ENCODE measurements at regions not wholly inside any gene's neighbourhood (a gene's known extent, or its start where the extent isn't known, plus 50 kb on each side); places are given as distances from the start of the nearest gene placed in this dataset.

DNA sequence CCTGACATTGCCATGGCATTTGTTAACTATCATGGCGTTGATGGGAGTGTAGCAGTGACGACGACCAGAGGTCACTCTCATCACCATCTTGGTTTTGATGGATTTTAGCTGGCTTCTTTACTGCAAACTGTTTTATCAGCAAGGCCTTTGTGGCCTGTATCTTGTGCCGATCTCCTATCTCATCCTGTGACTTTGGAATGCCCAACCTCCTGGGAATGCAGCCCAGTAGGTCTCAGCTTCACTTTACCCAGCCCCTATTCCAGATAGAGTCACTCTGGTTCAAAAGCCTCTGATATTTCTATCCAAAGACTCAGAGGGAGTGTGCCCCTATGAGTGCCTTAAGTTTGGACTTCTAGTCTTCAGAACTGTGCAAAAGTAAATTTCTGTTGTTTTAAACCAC is 130.1 kb downstream of the ADAMTS1 start:
- Histone ChIP-seq H3K4me1 (no peaks in the 10 kb centered on the region), H3K27ac (no peak overlapping the region), H3K27me3 (no peaks in the 10 kb centered on the region), H3K36me3 (ENCODE audit: low read depth, missing control alignments) (no peaks in the 10 kb centered on the region), H3K9me3 (no peaks in the 10 kb centered on the region), H3K4me3 (no peak overlapping the region)
- TF ChIP-seq, protein P1, sequence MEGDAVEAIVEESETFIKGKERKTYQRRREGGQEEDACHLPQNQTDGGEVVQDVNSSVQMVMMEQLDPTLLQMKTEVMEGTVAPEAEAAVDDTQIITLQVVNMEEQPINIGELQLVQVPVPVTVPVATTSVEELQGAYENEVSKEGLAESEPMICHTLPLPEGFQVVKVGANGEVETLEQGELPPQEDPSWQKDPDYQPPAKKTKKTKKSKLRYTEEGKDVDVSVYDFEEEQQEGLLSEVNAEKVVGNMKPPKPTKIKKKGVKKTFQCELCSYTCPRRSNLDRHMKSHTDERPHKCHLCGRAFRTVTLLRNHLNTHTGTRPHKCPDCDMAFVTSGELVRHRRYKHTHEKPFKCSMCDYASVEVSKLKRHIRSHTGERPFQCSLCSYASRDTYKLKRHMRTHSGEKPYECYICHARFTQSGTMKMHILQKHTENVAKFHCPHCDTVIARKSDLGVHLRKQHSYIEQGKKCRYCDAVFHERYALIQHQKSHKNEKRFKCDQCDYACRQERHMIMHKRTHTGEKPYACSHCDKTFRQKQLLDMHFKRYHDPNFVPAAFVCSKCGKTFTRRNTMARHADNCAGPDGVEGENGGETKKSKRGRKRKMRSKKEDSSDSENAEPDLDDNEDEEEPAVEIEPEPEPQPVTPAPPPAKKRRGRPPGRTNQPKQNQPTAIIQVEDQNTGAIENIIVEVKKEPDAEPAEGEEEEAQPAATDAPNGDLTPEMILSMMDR (IDR thresholded peaks at IDR 0.05), result no peak
- TF ChIP-seq POLR2A (IDR thresholded peaks at IDR 0.05), result no peak
- DNase-seq, result no peak
- intact Hi-C loops (cut with DNase I; ENCODE audit: low total_unique reads), result loop anchor here (10.0 kb wide), 1 partner anchor 830 kb away; no protein-coding TSS in a partner anchor
- WGBS, 2 donors, result 91 to 93% methylated on average over 4 of the region's 4 CpGs

DNA sequence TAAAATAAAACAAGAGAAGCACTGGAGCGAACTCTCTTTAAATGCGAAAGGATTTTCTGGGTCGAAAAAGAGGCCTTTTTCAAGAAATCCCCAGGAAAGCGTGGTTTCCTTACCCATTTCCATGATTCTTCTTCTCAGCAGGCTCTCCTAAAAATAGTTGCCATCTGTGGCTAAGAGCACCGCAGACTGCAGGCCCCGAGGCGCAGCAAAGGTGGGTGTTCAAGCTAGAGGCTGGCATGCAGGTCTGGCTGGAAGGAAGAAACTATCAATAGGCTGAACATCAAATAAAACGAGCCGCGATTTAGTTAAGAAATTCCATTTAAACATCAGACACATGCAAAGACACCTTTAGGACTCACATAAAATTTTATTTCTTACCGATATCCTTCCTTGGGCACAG is 135.1 kb downstream of the ADAMTS1 start:
- Histone ChIP-seq H3K9me3 (no peaks in the 10 kb centered on the region), H3K27ac (no peak overlapping the region), H3K27me3 (no peaks in the 10 kb centered on the region), H3K4me1 (no peaks in the 10 kb centered on the region), H3K36me3 (ENCODE audit: low read depth, missing control alignments) (no peaks in the 10 kb centered on the region), H3K4me3 (no peak overlapping the region)
- intact Hi-C loops (cut with DNase I; ENCODE audit: low total_unique reads), result loop anchor here (10.0 kb wide), 1 partner anchor 825 kb away; no protein-coding TSS in a partner anchor
- no peak for DNase-seq
- 67 to 70% methylated on average over 11 of the region's 11 CpGs for WGBS, 2 donors
- no peak for TF ChIP-seq POLR2A (IDR thresholded peaks at IDR 0.05)
- TF ChIP-seq, protein P1 (IDR thresholded peaks at IDR 0.05), result no peak

DNA sequence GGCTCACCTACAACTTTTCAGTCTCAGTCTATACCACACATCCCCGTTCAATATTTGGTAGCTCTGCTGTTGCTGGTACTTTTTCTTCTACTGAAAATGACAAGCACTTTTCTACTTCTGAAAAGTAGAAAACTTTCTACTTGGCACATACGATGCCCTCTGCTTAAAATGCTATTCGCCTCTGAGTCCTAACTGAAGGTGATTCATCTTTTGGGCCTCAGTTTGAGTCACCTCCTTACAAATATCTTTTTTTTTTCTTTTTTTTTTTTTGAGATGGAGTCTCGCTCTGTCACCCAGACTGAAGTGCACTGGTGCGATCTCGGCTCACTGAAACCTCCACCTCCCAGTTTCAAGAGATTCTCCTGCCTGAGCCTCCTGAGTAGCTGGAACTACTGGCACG is 136.0 kb upstream of the CYYR1 start:
- no peak for DNase-seq
- TF ChIP-seq, protein P1 (IDR thresholded peaks at IDR 0.05), result no peak
- TF ChIP-seq POLR2A (IDR thresholded peaks at IDR 0.05), result no peak
- 88 to 96% methylated on average over 7 of the region's 7 CpGs for WGBS, 2 donors
- Histone ChIP-seq H3K27ac (no peak overlapping the region), H3K36me3 (ENCODE audit: low read depth, missing control alignments) (no peaks in the 10 kb centered on the region), H3K4me3 (no peak overlapping the region), H3K9me3 (no peaks in the 10 kb centered on the region), H3K27me3 (no peaks in the 10 kb centered on the region), H3K4me1 (no peaks in the 10 kb centered on the region)
- intact Hi-C loops (cut with DNase I; ENCODE audit: low total_unique reads), result no loop called here

DNA sequence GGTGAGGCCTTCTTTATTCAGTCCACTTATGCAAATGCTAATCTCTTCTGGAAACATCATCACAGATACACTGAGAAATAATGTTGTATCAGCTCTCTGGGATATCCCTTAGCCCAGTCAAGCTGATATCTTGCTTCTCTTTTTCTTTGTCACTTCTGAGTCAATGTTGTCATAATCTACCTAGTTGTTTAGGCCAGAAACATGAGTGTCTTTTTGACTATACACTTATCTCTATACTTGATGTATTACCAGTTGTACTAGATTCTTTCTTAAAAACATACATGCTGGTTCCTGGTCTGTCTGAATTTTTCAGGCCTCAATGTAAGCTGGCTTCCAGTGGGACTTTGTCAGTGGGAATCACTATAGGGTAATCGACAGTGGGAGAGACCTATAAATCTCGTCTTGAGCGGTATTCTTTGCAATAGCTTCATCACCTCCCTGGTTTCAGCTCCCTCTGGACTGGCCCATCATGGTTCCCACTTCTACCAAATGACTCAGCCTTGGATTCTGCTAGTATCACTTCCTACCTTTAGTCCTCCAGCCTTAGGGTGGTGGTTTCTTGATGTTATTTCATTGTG is 135.2 kb upstream of the CYYR1 start:
- no peaks in the 10 kb centered on the region for H3K36me3 ChIP-seq (ENCODE audit: low read depth, missing control alignments)
- H3K9me3 ChIP-seq, result no peaks in the 10 kb centered on the region
- H3K27me3 ChIP-seq, result no peaks in the 10 kb centered on the region
- intact Hi-C loops (cut with DNase I; ENCODE audit: low total_unique reads), result no loop called here
- TF ChIP-seq POLR2A (IDR thresholded peaks at IDR 0.05), result no peak
- TF ChIP-seq, protein P1 (IDR thresholded peaks at IDR 0.05), result no peak
- no peak overlapping the region for H3K4me3 ChIP-seq
- no peak for DNase-seq
- H3K27ac ChIP-seq, result no peak overlapping the region
- WGBS, 2 donors, result 90 to 94% methylated on average over 3 of the region's 3 CpGs
- H3K4me1 ChIP-seq, result no peaks in the 10 kb centered on the region

DNA sequence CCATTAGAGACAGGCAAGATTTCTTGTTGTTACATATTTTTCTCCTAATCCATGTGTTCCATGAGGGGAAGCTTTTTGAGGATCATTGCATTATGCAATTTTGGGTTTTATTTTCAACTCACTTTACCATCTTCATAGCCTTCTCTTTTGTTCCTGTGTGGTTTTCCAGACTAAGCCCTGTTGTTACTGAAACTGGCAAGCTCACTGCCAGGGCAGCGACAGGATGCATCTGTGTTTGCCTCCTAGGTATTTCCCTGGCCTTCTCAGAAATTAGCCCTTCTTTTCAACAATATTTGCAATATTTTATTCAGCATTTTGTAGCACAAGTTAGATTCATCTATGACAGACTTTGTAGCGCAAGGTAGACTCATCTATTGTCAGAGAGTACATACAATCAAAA is 134.2 kb upstream of the CYYR1 start:
- WGBS, 2 donors, result 64 to 90% methylated on average over 2 of the region's 2 CpGs
- H3K27ac ChIP-seq, result no peak overlapping the region
- DNase-seq, result no peak
- H3K4me1 ChIP-seq, result no peaks in the 10 kb centered on the region
- TF ChIP-seq POLR2A (IDR thresholded peaks at IDR 0.05), result no peak
- TF ChIP-seq, protein P1 (IDR thresholded peaks at IDR 0.05), result no peak
- no peaks in the 10 kb centered on the region for H3K27me3 ChIP-seq
- H3K4me3 ChIP-seq, result no peak overlapping the region
- no peaks in the 10 kb centered on the region for H3K9me3 ChIP-seq
- intact Hi-C loops (cut with DNase I; ENCODE audit: low total_unique reads), result no loop called here
- no peaks in the 10 kb centered on the region for H3K36me3 ChIP-seq (ENCODE audit: low read depth, missing control alignments)
